H9 (cell line): ENCODE measurements at regions not wholly inside any gene's neighbourhood (a gene's known extent, or its start where the extent isn't known, plus 50 kb on each side); places are given as distances from the start of the nearest gene placed in this dataset.

Experiments
- DNase-seq: peaks from one replicate; pipeline ENCODE4 v3.0.0-alpha.2; 2017
- H2AFZ ChIP-seq: one replicate; pipeline ENCODE4 v1.6.1; 2013; ENCODE audit warnings: mild to moderate bottlenecking, low read length, control low read depth, moderate library complexity
- H2AK5ac ChIP-seq: 2 replicates; pipeline ENCODE4 v1.6.1; 2013; ENCODE audit warnings: low read length, control low read depth, mixed read lengths; ENCODE audit not compliant: insufficient read length
- H2BK120ac ChIP-seq: one replicate; pipeline ENCODE4 v1.6.1; 2013; ENCODE audit warnings: low read depth, mild to moderate bottlenecking, low read length, control low read depth, inconsistent platforms; ENCODE audit not compliant: poor library complexity, severe bottlenecking
- H2BK12ac ChIP-seq: 2 replicates; pipeline ENCODE4 v1.6.1; 2013; ENCODE audit warnings: low read length, control low read depth, mixed read lengths, low read depth; ENCODE audit not compliant: insufficient read length
- H2BK15ac ChIP-seq: 2 replicates; pipeline ENCODE4 v1.6.1; 2013; ENCODE audit warnings: low read depth, low read length, control low read depth
- H2BK20ac ChIP-seq: one replicate; pipeline ENCODE4 v1.6.1; 2013; ENCODE audit warnings: low read depth, mild to moderate bottlenecking, low read length, control low read depth, inconsistent platforms; ENCODE audit not compliant: poor library complexity, severe bottlenecking
- H2BK5ac ChIP-seq: 2 replicates; pipeline ENCODE4 v1.6.1; 2013; ENCODE audit warnings: low read length, control low read depth, mixed read lengths; ENCODE audit not compliant: insufficient read length
- H3K14ac ChIP-seq: 2 replicates; pipeline ENCODE4 v1.6.1; 2013; ENCODE audit warnings: low read length, control low read depth; ENCODE audit not compliant: insufficient read depth
- H3K18ac ChIP-seq: 2 replicates; pipeline ENCODE4 v1.6.1; 2013; ENCODE audit warnings: low read depth, mild to moderate bottlenecking, mixed read lengths, low read length, control low read depth; ENCODE audit not compliant: insufficient read length
- H3K23ac ChIP-seq: 2 replicates; pipeline ENCODE4 v1.6.1; 2013; ENCODE audit warnings: low read length, control low read depth, mixed read lengths, low read depth; ENCODE audit not compliant: insufficient read length
- H3K23me2 ChIP-seq: 2 replicates; pipeline ENCODE4 v1.6.1; 2013; ENCODE audit warnings: low read depth, mild to moderate bottlenecking, mixed read lengths, low read length, control low read depth; ENCODE audit not compliant: insufficient read length, poor library complexity, severe bottlenecking
- H3K27ac ChIP-seq: 2 replicates; pipeline ENCODE4 v1.5.1; 2013; ENCODE audit warnings: low read length, control low read depth, mixed read lengths, low read depth; ENCODE audit not compliant: insufficient read length
- H3K27me3 ChIP-seq: 2 replicates; pipeline ENCODE4 v1.6.1; 2013; ENCODE audit warnings: low read length, control low read depth, inconsistent platforms; ENCODE audit not compliant: insufficient read depth
- H3K4ac ChIP-seq: 2 replicates; pipeline ENCODE4 v1.6.1; 2013; ENCODE audit warnings: low read depth, mild to moderate bottlenecking, control low read depth, inconsistent platforms, low read length, moderate library complexity
- H3K4me1 ChIP-seq: 2 replicates; pipeline ENCODE4 v1.6.1; 2013; ENCODE audit warnings: low read length, control low read depth, inconsistent platforms; ENCODE audit not compliant: insufficient read depth
- H3K4me2 ChIP-seq: 2 replicates; pipeline ENCODE4 v1.6.1; 2013; ENCODE audit warnings: low read length, control low read depth, mixed read lengths; ENCODE audit not compliant: insufficient read length, insufficient read depth
- H3K56ac ChIP-seq: 2 replicates; pipeline ENCODE4 v1.6.1; 2013; ENCODE audit warnings: low read depth, mild to moderate bottlenecking, mixed read lengths, low read length, control low read depth; ENCODE audit not compliant: insufficient read length
- H3K79me1 ChIP-seq: 2 replicates; pipeline ENCODE4 v1.6.1; 2013; ENCODE audit warnings: low read depth, mild to moderate bottlenecking, moderate library complexity, low read length, control low read depth, inconsistent platforms; ENCODE audit not compliant: insufficient read depth, poor library complexity, severe bottlenecking
- H3K79me2 ChIP-seq: 2 replicates; pipeline ENCODE4 v1.6.1; 2013; ENCODE audit warnings: low read length, control low read depth, inconsistent platforms; ENCODE audit not compliant: insufficient read depth
- H3K9ac ChIP-seq: 2 replicates; pipeline ENCODE4 v1.6.1; 2013; ENCODE audit warnings: low read length, control low read depth, mixed read lengths; ENCODE audit not compliant: insufficient read length; ENCODE audit errors: extremely low read depth
- H3K9me3 ChIP-seq: one replicate; pipeline ENCODE4 v1.6.1; 2013; ENCODE audit warnings: low read depth, low read length, inconsistent platforms; ENCODE audit not compliant: control insufficient read depth
- H3T11ph ChIP-seq: one replicate; pipeline ENCODE4 v1.6.1; 2013; ENCODE audit warnings: mild to moderate bottlenecking, low read length, control low read depth, inconsistent platforms
- H4K20me1 ChIP-seq: one replicate; pipeline ENCODE4 v1.6.1; 2013; ENCODE audit not compliant: control insufficient read depth, insufficient read length, insufficient read depth
- H4K5ac ChIP-seq: 2 replicates; pipeline ENCODE4 v1.6.1; 2013; ENCODE audit warnings: low read depth, mild to moderate bottlenecking, mixed read lengths, low read length, control low read depth; ENCODE audit not compliant: insufficient read length
- H4K8ac ChIP-seq: replicated peaks from 2 replicates; pipeline ENCODE4 v1.6.1; 2013; ENCODE audit warnings: low read length, control low read depth, mixed read lengths, low read depth; ENCODE audit not compliant: insufficient read length
- H4K91ac ChIP-seq: 2 replicates; pipeline ENCODE4 v1.6.1; 2013; ENCODE audit warnings: low read depth, mild to moderate bottlenecking, moderate library complexity, mixed read lengths, low read length, control low read depth; ENCODE audit not compliant: insufficient read length
- H3K27ac Mint-ChIP-seq, 3 experiments: 2 replicates in 2 of 3; 3 replicates in 1 of 3; pipeline ENCODE4 v1.8.0; 2020 to 2021; ENCODE audit warnings: mixed read lengths in 3 of 3, mild to moderate bottlenecking in 1 of 3, moderate library complexity in 1 of 3
- H3K27me3 Mint-ChIP-seq: 2 replicates; pipeline ENCODE4 v1.8.0; 2021; ENCODE audit warnings: low read depth, mild to moderate bottlenecking, moderate library complexity, mixed read lengths
- H3K36me3 Mint-ChIP-seq, 3 experiments: 2 replicates in 2 of 3; 3 replicates in 1 of 3; pipeline ENCODE4 v1.8.0; 2020 to 2021; ENCODE audit warnings: low read depth in 3 of 3, mixed read lengths in 3 of 3; ENCODE audit not compliant: insufficient read depth in 1 of 3
- H3K4me1 Mint-ChIP-seq, 2 experiments: 2 replicates each; pipeline ENCODE4 v1.8.0; 2020; ENCODE audit warnings: mixed read lengths in 2 of 2
- H3K4me3 Mint-ChIP-seq, 2 experiments: 2 replicates in 1 of 2; 3 replicates in 1 of 2; pipeline ENCODE4 v1.8.0; 2020 to 2021; ENCODE audit warnings: mild to moderate bottlenecking in 2 of 2, mixed read lengths in 2 of 2, moderate library complexity in 1 of 2
- H3K9me3 Mint-ChIP-seq, 2 experiments: 2 replicates in 1 of 2; 3 replicates in 1 of 2; pipeline ENCODE4 v1.8.0; 2020; ENCODE audit warnings: mild to moderate bottlenecking in 2 of 2, mixed read lengths in 2 of 2, moderate library complexity in 1 of 2
- WGBS: extraction: QIAGEN DNeasy Blood & Tissue Kit; methylation state at CpG from one replicate; pipeline ENCODE4 v1.1.7; 2013; ENCODE audit warnings: missing lambda C conversion rate, low lambda C conversion rate, mixed read lengths; ENCODE audit not compliant: insufficient read length; ENCODE audit errors: extremely low coverage; 5-methylcytosine and 5-hydroxymethylcytosine counted together
- TF ChIP-seq, protein P1 (sequence below): fragments of 200-600 bp; sonication (generic); conservative IDR thresholded peaks from 3 replicates; pipeline ENCODE4 v1.8.0; 2021; ENCODE audit warnings: antibody characterized with exemption, mild to moderate bottlenecking

DNA sequence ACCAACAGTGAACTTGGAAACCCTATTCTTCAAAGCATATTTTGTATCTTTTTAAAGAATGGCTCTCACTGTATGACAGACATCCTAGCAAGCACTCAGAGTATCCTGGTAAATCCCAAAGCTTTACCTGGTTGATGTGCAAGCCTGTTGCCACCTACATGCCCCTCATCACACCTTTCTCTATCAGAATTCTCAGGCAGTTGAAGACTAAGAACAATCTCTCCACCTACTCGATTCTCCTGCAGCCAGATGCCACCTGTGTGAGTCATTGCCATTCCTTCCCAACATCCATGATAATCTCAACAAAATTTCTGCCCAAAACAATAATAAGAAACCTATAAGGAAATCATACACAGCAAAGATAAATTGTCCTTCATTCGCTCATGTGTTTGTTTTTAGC is 659.8 kb downstream of the BCL11A start:
- H4K91ac ChIP-seq = no peak overlapping the region
- Mint-ChIP-seq H3K36me3 (peaks cover 0 to 4% (median 3%) of the 10 kb centered on the region in 3 experiments; a peak in 3 of 7 replicates), H3K27ac (no peak overlapping the region), H3K4me1 (peaks cover 7 to 22% of the 10 kb centered on the region in 2 experiments), H3K4me3 (no peak overlapping the region), H3K9me3 (no peaks in the 10 kb centered on the region; a peak in 1 of 5 replicates), H3K27me3 (no peaks in the 10 kb centered on the region; the same call in 1 of the 2 replicates)
- no peak overlapping the region for H2BK5ac ChIP-seq
- no CpG with 5 or more reads among the region's 2 CpGs for WGBS
- no peak overlapping the region for H2BK120ac ChIP-seq
- no peak overlapping the region for H2AFZ ChIP-seq
- H3K4ac ChIP-seq = no peak overlapping the region
- no peaks in the 10 kb centered on the region for H4K20me1 ChIP-seq
- H2AK5ac ChIP-seq = no peak overlapping the region
- no peaks in the 10 kb centered on the region for H3K27me3 ChIP-seq
- H3K56ac ChIP-seq = no peak overlapping the region
- no peaks in the 10 kb centered on the region for H3K79me1 ChIP-seq
- no peak for DNase-seq
- no peak overlapping the region for H4K8ac ChIP-seq
- no peak overlapping the region for H3K9ac ChIP-seq
- no peak overlapping the region for H3K14ac ChIP-seq
- H3K18ac ChIP-seq = no peak overlapping the region
- no peak overlapping the region for H3K27ac ChIP-seq
- H3K23ac ChIP-seq = no peak overlapping the region
- H3T11ph ChIP-seq = no peak overlapping the region
- H4K5ac ChIP-seq = no peak overlapping the region
- no peaks in the 10 kb centered on the region for H3K9me3 ChIP-seq
- H2BK12ac ChIP-seq = no peak overlapping the region
- peaks cover 4% of the 10 kb centered on the region for H3K4me1 ChIP-seq
- TF ChIP-seq, protein P1, sequence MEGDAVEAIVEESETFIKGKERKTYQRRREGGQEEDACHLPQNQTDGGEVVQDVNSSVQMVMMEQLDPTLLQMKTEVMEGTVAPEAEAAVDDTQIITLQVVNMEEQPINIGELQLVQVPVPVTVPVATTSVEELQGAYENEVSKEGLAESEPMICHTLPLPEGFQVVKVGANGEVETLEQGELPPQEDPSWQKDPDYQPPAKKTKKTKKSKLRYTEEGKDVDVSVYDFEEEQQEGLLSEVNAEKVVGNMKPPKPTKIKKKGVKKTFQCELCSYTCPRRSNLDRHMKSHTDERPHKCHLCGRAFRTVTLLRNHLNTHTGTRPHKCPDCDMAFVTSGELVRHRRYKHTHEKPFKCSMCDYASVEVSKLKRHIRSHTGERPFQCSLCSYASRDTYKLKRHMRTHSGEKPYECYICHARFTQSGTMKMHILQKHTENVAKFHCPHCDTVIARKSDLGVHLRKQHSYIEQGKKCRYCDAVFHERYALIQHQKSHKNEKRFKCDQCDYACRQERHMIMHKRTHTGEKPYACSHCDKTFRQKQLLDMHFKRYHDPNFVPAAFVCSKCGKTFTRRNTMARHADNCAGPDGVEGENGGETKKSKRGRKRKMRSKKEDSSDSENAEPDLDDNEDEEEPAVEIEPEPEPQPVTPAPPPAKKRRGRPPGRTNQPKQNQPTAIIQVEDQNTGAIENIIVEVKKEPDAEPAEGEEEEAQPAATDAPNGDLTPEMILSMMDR = no peak
- H3K4me2 ChIP-seq = no peak overlapping the region
- no peak overlapping the region for H2BK15ac ChIP-seq
- H3K23me2 ChIP-seq = no peaks in the 10 kb centered on the region
- no peaks in the 10 kb centered on the region for H3K79me2 ChIP-seq
- no peak overlapping the region for H2BK20ac ChIP-seq
